ENCODE measurements at regions not wholly inside any gene's neighbourhood (a gene's known extent, or its start where the extent isn't known, plus 50 kb on each side); places are given as distances from the start of the nearest gene placed in this dataset.
"Not testable (repeated sequence)": the region's sequence is repeated elsewhere in the genome, so short reads cannot be mapped to it uniquely, and the experiment has no call there.

GRCh38 chrX:7514871-7515599, 327.9 kb upstream of the VCX start:
- DNase-seq: no peak

DNA sequence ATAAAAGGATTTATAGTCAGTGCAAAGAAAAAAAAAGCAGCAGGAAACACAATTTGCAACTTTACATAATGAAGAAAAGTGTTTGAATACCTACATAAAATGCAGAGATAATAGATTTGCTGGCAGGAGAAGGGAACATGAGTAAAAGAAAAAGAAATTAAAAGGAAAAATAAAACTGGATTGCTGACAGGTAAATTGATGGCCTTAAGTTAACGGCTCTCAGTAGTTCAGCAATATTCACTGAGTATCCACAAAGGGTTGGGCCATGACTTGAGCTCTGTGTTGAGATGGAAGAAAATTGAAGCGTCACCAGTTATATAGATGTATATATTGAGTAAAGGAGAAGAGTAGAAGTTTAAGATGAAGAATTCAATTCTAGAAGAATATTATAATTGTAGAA, 330.1 kb upstream of the VCX start:
- DNase-seq: no peak

DNA sequence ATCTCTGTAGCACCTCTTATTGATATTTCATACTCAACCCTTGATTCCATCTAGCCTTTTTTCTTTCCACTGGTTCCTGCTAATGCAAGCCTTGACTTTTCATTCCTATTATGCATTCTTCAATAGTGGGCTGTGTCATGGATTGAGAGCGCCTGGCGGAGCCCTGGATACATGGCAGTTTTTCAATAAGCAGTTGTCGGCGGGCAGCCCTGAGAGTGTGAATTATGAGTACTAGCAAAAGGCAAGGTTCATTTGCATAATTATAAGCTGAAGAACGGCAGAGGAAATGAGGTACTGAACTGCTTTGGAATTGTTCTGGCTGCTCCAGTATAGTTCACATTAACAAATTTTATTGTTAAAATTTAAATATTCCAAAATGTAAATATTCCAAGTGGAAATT, 339.7 kb upstream of the VCX start:
- no peak for DNase-seq

DNA sequence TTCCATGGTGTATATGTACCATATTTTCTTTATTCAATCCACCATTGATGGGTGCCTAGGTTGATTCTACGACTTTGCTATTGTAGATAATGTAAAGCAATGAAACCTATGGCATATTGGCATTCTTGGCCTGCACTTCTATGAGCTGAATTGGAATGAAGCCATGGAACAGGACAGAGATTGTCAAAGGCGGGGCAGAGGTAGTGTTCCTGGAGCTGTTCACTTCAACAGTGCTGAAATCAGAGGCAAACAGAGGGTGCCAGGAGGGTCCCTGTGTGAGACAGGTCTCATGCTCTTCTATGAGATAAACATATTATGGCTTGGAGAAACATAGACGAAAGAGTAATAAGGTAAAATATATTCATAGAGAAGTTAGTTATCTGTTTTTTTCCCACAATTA, 342.6 kb upstream of the VCX start:
- DNase-seq: no peak

DNA sequence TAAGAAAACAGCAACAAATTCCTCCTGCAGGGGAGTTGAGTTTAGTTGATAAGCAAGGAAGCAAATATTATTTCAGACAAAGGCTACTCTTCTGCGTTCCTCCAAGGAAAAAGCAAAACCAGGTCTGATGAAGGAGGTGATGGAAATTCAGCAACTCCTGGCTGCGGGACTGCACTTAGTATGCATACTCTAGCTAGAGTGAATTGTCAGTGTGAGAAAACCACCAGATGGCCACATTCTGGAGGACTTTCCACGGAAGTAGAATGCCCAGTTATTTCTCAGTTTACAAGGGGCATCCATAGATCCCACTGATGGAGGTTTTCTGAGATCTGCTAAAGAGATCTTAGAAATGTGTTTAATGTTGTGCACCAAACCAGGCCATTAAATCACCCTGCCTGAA, 338.6 kb upstream of the PUDP start:
- no peak for DNase-seq

GRCh38 chrX:7485061-7485460, 337.1 kb upstream of the PUDP start:
- no peak for DNase-seq

DNA sequence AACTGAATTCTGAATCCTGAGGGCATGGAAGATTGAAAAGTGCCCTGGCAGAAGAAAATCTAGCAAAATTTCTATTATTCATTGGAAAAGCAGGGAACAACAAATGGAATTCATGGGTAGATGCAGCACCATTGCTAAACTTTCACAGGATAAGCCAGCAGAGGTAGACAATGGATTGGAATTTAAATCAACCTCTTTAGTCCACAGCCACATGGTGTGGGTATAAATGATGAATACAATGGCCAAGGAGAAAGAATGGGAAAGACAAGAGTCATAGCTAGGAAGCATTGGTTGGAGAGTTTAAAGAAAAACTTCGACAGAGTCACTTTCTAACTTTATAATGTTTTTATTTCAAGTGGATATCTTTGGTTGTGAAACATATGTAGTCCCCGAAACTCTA, 332.8 kb upstream of the PUDP start:
- DNase-seq: no peak

DNA sequence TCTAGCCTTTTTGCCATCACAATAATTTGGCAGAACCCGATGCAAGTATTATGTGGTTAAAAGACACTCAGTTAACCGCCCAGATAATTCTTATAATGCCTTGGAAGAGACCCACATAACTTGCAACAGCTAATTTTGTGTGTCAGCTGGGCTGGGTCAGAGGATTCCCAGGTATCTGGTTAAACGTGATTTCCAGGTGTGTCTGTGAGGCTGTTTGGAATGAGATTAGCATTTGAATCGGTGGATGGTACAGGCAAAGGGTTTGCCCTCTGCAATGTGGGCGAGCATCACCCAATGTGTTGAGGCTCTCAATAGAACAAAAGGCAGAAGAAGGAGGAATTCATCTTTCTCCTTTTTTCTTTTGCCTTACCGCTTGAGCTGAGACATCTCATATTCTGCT, 314.2 kb upstream of the PUDP start:
- no peak for DNase-seq

DNA sequence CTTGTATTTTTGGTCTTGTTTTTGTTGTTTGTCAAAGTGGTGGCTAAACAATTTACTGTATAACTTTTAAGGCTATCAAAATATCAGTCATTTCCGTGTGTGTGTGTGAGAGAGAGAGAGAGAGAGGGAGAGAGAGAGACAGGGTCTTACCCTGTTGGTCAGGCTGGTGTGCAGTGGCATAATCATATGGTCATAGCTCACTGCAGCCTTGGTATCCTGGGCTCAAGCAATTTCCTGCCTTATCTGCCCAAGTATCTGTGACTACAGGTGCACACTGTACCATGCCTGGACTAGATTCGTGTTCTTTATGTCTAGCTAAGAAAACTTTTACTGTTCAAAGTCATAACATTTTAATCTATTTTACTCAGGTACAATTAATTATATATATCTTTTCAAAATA, 313.1 kb upstream of the PUDP start:
- DNase-seq: not testable (repeated sequence)

DNA sequence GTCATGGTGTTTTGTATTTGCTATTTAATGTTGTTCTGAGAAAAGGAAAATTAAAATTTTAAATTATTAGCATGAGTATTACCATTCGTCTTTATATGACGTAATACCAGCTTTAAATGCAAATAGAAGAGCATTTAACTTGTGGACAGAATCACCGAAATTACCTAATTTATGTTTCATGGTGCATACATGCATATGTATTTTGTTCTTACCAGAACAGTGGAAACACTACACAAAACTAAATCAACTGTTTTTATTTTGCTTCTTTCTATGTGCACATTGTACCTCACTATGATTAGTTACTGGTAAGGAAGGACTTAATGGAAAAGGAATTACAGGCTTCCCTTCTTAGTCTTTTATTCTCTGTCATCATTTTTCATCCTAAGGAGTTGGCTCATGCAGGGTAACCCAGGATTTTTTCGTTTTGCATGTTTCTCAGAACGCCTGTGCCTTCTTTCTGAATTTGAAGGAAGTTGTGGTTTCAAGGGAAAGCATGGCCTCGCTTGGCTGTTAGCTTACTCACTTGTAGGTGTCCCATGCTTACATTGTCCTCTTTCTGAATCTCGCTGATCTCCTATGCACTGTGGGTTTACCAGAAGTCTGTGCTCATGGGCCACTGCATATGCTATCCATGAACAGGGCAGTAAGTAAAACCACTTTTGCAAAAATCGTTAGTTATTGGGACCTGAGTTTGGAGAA, 300.0 kb upstream of the PUDP start:
- no peak for DNase-seq

DNA sequence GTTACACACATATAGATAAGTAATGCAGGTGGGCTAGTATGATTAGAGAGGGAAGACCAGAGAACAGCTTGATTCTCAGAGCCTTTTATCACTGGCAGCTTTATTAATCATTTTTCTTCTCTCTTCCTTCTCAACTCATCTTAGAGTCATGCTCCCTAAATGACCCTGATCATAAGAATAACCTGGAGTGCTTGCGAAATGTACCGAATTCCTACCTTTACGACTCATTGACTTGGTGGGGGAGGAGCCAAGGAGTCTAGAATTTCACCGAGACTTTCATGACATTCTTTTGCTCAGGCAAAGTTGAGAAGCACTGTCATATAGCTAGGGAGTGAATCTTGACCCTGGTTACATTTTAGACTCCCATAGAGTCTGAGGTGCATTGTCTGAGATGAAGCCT, 298.9 kb upstream of the PUDP start:
- no peak for DNase-seq

DNA sequence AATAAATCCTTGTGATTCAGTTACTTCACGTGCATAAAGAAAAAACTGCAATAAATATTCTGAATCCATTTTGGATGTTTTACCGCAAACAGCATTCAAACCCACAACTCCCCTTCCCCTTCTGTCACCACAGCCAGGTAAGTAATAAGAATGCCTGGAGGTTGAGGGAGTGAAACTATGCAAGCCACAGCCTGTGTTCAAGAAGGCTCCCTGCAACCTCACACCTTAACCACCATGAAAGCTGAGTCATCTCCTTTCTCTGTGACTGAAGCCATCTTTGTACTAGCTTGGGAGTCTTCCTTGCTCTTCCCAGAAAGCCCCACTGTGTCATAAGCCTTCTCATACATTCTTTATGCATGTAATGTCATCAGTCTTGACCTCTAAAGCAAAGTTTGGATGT, 297.0 kb upstream of the PUDP start:
- no peak for DNase-seq

- DNase-seq: no peak
Observed at GRCh38 chrX:7441586-7441985, 293.6 kb upstream of the PUDP start.

GRCh38 chrX:7435822-7436221, 287.9 kb upstream of the PUDP start:
- DNase-seq: no peak

DNA sequence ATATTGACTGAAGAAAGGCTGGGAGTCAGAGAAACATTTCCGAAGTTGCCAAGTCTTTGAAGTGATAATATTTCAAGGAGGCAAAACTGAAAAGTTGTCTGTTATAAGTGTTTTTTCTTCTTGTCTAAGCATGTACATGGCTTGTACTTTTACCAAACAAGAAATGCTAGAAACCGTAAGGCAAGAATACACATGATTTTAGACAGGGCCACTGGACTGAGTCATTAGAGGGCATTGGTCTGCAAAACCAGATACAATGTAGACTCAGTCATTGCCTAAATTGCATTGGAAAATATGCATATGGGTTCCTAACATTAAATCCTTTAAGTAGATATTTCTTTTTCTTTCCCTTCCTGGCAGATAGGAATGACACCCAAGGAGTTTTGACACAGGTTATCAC, 284.9 kb upstream of the PUDP start:
- DNase-seq: no peak

- no peak for DNase-seq
Observed at GRCh38 chrX:7420717-7421116, 272.8 kb upstream of the PUDP start.

DNA sequence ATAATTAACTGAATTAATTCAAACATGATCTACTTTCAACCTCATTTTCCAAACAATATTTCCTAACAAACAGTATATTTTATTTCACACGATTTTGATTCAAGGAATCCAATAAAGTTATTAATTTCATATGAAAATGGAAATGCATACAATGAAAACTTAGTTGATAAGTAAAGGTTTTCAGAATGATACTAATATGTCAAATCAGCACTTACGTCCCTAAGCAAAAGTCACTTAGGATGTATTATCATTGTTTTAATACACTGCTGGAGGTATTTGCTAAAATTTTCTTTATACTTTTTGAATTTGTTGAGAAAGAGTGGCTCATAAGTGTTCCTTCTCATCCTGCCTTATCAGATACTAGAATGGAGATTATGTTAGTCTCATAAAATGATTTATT, 266.8 kb upstream of the PUDP start:
- DNase-seq: no peak

DNA sequence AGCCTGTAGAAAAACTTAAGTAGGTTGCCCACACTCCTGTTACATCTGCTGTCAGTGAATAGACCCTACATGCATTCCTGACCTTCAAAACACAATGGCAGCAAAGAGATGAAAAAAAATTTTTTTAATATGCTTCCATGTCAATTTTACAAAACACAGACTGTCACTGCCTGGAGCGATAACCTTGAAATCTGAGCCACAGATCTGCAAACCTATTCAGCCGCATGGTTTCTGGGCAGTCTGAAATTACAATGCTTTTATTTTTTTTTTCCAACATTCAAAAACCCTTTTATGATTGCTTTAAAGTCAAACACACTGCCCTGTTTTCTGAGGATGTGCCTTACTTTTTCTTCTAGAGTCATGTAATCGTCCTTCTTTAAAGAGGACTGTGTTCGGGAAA, 264.9 kb upstream of the PUDP start:
- no peak for DNase-seq

- no peak for DNase-seq
Observed at GRCh38 chrX:7409866-7410265, 261.9 kb upstream of the PUDP start.

DNA sequence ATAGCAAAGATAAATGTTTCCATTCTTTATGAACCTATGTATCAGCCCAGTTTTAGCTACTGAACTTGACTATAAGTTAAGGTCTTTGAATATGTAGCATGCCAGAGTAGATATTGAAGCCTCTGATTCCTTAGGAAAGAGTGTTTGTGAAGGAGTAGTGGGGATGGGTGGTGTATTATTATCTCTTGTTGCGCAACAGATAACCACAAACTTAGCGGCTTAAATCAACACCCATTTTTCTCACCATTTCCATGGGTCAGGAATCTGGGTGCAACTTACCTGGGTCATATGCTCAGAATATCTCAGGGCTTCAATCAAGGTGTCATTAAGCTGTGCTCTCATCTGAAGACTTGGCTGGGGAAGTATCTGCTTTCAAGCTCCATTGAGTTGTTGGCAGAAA, 251.4 kb upstream of the PUDP start:
- no peak for DNase-seq

GRCh38 chrX:7390441-7390840, 242.5 kb upstream of the PUDP start:
- no peak for DNase-seq

DNA sequence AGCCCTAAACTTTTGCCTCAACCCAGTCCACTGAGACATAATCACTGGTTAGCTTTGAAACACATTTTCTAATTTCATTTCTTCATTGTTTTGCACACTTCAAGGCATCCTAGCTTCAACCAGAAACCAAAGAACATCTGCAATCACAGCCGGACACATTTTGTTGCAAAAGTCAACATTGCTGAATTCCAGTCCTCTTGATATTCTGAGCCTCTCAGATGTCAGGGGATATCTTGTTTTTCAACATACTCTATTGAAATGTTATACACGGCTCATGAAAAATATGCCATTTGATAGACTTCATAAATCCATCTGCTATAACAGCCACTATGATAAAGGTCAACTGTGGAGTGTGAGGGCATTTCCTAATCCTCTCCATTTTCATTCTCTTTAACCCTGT, 241.6 kb upstream of the PUDP start:
- no peak for DNase-seq

- DNase-seq: no peak
Observed at GRCh38 chrX:7385131-7385530, 237.2 kb upstream of the PUDP start.

GRCh38 chrX:7378406-7378805, 230.5 kb upstream of the PUDP start:
- DNase-seq: no peak

All from COR-L47 (cell line).